NCI-H1436 treated with DMSO at 0.1 percent for 48 hours (cell line): ENCODE measurements at regions not wholly inside any gene's neighbourhood (a gene's known extent, or its start where the extent isn't known, plus 50 kb on each side); places are given as distances from the start of the nearest gene placed in this dataset.
A peak's percentile ranks its signal among the peaks of the same experiment; 100 is the strongest.

ENCODE experiments used
- DNase-seq: peaks from one replicate; lab custom pipeline; 2025; lab: John Stamatoyannopoulos, UW

DNA sequence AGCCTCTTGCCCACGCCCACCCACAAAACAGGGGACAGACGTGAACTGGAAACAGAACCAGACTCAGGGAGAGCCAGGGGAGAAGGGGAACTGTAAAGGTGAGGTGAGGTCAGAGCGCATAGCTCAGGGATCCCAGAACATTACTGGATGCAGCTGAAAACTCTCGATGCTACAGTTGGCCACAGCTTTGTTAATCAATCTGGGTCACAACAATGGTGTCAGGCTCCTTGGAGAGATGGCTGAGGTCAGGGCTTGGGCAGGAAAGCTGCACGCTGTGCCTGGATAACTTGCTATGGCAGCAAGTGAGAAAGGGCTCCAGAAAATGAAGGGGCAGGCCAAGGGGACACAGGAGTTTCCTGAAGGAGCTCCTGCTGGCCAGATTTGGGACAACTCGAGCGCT, 263.3 kb downstream of the TFCP2L1 start:
- DNase-seq, result no peak

DNA sequence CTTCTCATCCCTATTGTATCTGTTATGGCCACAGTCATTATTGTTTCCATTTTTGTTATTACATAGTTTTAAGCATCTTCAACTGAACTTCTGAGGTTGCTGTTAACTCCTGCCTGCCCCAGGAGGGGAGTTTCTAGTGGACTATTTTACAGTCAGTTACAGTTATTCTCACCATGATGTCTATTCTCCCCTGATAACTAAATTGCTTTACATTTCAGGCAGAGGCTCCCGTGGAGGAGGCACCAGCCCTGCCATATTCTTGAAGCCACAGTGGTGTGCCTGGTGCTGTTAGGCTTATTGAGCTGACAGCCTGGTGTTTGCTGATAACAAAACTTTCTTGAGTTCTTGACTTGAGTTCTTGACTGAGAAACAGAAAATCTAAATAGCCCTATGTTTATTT, 256.4 kb downstream of the TFCP2L1 start:
- DNase-seq, result no peak

DNA sequence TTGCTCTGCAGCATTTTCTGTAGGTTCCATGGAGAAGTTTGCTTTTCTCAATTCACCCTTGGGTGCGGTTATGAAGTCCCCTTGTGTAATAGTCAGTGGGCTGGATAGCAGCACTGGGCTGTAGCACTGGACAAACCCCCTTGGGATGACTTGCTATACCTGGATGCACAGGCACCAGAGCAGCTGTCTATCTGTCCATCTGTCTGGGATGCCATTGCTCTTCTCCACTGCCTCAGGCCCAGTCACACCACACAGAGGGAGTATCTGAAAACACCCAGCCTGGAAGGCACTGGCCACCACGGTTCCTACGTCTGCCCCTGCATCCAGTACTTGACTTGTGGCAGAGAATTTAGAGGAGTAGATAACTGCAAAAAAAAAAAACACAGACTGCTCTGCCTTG, 254.5 kb downstream of the TFCP2L1 start:
- DNase-seq, result no peak

DNA sequence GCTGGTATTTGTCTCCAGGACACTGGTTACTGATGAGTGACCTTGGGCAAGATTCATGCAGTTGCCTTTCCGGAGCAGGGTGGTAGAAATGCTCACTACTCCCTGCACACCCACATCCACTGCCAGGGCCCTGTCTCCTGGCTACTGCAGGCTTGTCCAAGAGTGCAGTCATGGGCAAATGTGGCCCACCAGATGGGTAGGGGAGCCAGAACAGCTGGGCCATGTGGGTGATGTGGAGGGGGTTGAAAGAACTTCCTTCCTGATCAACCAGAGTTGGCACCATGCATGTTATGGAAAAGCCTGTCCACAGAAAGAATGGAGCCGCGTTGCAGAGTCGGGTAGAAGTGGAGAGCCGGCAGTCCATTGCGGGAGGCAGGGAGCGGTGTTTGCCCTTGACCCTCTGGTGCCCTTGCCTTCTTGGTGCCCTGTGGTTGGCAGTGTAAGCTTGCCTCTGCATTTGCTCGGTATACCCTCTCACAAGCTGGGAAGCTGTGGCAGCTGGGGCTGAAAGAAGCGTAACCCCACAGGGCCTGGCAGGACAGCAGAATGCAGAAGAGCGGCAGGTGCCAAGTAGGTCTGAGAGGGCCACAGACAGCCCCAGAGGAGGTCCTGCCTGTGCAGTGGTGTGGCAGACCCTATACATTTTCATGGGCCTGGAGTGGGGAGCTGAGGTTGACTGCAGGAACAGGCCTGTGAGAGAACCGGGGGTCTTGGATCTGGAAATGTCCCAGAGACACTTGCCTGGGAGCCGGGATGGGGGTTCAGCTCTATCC, 253.2 kb downstream of the TFCP2L1 start:
- DNase-seq, result no peak

DNA sequence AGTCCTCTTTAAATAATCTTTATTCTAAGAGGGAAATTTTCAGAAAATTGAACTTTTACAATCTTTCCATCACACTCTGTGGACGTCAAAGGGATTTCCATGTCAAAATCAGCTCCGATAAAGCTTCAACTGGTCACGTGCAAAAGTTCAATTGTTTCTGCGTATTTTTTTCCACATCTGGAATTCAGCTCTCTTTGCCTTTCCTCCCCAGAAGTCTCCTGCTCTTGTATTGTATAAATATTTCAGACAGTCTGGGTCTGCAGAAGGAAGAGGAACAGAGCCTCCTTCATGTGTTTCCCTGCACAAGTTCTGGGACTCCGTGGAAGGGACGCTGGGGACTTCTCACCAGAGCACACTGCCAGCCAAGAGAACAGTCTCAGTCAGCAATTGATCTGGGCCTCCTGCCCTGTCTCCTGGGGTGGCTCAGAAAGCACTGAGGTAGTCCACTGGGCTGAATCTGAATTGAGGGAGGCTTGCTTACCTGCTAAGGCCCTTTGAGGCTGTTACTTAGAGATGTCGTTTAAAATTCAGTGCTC, 251.5 kb downstream of the TFCP2L1 start:
- no peak for DNase-seq

DNA sequence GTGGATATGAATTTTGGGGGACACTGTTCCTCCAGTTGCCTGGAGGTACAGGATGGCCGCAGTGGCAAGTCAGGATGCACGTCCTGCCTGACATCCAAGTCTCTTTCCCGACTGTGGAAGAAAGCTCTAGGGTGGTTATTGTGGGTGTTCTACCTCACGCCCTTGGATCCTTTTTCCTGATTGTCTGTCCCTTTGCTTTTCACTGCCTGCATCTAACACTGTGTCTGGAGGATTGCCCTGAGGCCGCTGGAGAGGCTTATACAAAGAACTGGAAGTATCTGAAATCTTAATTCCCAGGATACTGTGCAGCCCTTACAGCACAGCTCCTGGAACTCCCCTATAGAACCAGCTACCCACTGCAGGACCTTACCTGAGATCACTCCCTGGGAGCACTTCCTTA, 250.5 kb downstream of the TFCP2L1 start:
- no peak for DNase-seq

DNA sequence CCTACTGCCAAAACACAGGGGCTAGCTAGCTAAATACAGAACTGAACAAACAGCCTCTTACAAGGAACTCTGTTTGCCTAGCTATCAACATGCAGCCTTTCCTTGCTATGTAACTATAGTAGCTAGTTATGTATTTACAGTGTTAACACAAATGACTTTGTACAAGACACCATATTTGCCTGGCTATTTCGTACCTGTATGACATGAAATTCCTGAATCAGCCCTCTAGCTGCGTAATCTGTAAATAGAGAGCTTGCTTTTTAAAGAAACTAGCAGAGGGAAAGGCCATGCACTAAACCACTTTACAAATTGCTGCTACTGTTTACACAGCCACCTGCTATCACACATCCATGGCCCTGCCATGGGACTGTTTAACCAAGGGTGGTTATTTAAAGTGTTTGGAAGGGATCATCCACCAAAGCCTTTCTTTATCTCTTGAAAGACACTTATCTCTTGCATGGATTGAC, 248.7 kb downstream of the TFCP2L1 start:
- peak; percentile 77 for DNase-seq

DNA sequence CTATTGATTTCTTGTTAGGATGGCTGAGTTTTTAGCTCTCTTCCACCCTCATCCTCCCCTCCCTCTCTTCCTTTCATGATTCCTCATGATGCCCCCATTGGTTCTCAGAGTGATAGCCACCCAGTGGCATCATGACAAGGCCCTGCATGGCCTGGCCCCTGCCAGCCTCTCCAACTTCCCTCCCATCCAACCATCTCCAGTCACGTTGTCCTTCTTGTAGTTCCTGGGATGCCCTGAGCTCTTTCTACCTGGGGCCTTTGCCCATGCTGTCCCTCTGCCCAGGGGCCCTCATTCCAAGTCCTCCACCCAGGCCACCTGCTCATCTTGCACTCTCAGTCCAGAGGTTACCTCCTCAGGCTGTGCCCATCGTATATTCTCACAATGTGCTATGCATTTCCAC, 247.5 kb downstream of the TFCP2L1 start:
- DNase-seq, result no peak

DNA sequence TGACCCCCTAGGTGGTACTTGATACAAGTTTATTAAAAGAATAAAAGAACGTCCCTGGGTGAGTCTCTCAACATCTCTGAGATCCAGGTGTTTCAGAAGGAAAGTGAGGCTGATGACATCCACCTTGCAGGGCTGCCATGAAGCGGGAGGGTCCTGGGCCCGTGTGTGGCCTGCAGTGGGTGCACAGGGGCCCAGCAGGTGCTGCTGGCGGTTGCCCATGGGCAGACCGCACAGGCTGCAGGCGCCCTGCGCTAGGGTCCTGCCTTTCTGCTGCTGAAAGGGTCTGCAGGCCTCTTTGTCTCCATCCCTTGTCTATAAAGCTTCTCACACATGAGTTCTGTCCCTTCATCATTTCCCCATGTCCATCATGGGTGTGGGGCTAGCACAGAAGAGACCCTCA, 247.0 kb downstream of the TFCP2L1 start:
- no peak for DNase-seq

DNA sequence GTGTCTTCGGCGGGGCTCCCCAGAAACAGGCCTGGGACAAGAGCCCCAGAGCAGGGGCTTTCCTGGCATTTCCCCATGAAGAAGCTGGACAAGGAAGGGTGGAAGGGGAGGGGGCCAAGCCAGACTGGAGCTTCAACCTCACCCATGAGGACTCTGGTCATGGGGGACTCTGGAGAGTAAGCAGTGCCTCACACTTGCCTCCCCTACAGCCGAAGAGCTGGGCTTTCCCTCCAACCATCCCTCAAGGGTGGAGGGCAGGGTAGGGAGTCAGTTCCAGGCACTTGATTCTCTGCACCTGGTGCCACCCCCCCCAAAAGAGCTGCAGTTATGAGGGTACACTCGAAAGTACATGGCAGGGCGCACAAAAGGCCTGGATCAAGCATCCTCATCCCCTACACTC, 246.6 kb downstream of the TFCP2L1 start:
- DNase-seq, result no peak

DNA sequence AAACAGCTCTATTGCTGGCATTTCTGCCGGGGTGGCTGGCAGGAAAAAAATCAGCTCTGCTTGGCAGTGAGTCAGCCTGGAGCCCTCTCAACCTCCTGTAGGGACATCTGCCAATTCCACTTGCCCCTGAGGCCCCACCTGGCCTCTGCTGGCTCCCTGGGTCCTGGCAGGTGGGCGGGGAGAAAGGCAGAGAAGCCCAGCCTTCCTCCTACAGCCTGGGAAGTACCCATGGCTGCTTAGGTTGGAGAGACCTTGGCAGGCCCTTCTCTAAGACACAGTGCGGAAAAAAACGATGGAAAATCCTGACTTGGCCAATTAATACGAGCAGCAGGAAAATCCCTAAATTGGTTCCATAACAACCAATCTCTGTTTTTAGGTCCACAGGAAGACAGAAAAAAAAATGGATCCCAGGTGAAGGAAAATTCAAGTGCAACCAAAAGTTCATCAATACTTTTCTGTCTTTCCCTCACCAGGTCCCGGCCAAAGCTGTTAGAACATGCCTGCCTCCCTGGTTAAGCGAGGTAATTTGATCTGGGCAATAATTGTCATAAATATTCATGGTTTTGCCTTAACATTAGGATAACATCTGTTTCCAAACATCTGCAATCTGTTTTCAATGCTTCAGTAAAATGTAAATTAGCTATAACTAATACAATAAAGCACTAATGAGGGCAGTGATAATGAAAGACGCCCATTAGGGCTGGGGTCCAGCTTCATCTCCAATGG, 245.9 kb downstream of the TFCP2L1 start:
- DNase-seq, result no peak

DNA sequence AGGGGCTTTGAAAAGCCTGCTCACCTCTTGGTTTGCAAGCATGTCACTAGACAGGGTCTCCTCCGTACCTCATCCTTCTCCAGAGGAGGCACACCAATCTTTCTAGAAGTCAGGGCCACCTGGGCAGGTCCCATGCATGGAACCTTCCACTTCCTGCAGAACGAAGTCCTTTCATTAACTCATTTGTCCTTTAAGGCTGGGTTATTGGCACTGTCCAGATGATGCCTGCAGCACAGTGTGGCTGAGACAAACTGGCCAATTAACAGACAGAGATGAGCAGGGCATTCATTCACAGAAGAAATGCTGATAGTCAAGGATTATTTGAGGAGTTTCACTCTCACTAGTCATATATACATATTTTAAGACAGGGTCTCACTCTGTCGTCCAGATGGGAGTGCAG, 245.3 kb downstream of the TFCP2L1 start:
- no peak for DNase-seq

DNA sequence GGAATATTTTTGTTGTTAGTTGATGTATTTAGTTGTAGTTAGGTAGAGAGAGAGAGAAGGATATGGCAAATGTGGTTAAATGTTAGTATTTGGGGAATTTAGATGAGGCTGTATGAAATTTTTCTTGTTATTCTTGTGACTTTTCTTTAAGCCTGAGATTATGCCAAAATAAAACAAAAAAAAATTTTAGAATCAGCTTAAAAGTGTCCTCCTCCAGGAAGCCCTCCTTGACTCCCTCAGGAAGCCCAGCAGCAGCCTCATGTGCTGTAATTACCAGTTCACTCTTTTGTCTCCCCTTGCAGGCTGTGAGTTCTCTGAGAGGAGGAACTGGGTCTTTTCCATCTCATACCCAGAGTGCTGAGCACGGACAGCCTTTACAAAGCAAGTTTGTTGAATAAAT, 243.5 kb downstream of the TFCP2L1 start:
- no peak for DNase-seq

DNA sequence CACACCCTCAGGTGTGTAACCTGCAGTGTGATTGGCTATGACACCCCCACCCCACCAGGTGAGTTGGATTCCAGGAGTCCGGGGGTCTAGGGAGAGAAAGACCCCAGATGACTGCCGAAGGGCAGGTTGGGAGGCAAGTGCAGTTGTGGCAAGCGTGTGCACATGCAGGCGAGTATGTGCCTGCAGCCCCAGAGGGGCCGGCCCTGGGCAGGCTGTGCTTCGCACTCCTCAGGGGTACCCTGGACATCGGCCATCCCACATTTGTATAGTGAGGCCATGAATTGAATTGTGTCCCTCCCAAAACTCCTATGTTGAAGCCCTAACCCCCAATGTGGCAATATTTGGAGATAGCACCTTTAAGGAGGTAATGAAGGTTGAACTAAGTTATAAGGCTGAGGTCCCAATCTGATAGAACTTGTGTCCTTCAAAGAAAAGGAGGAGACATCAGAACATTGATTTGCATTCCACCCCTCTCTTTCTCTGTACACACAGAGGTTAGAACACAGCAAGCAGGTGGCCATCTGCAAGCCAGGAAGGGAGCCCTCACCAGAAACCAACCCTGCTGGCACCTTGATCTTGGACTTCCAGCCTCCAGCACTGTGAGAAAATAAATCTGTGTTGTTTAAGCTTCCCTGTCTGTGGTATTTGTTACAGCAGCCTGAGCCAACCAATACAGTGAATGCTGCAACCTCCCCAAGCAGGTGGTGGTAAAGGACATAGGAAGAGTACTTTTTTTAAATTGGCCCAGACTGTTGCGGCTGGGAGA, 241.8 kb downstream of the TFCP2L1 start:
- DNase-seq, result no peak

DNA sequence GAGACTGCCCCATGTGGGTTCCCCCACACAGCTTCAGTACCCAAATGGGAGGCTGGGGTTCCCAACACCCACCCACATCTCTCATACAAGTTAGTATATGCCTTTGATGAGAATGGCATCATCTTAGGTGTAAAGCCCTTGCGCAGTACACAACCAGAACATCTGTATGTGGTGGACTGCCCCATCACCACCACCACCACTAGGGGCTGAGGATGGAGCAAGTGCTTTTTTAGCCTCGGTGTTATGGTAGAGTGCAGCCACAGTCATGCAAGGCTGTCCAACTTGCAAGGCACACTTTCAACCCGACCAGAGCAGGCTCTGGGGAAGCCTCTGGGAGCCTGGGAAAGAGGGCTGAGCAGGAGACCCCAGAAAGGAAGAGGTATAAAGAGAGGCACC, 241.2 kb downstream of the TFCP2L1 start:
- DNase-seq, result no peak

DNA sequence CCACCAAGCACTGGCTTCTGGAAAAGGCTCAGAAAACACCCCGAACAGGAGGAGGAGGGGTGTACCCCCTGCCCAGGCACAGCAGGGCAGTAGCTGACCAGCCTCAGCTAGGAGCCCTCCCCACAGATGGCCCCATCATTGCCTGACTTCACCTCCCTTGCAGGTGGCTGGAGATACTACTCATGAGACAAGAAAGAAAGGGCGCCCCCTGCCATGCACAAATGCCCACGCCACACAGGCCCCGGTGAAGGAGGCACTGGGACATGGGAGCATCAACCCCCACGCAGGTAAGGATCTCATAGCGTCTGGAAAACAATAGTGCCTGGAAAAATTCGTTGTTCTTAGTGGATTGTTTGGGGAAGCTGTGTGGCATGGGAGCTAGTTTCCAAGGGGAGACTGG, 240.6 kb downstream of the TFCP2L1 start:
- DNase-seq, result no peak

DNA sequence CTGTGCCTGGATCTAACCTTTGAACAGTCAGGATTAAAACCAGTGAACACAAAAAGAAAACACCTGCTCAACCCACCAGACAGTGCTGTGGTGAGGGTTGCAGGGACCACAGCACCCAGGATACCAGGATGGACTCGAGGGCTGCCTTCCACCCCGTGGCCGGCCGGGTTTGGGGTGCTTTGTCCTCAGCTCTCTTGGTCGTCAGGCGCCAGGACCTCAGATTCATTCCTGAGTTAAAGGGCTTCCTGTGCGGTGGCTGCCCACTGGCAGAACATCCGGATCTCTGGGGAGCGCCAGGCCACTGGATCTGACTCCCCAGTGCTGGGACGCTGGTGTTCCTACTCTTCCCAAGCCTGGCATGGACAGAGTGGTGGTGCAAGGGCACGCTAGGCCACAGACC, 239.8 kb downstream of the TFCP2L1 start:
- no peak for DNase-seq

DNA sequence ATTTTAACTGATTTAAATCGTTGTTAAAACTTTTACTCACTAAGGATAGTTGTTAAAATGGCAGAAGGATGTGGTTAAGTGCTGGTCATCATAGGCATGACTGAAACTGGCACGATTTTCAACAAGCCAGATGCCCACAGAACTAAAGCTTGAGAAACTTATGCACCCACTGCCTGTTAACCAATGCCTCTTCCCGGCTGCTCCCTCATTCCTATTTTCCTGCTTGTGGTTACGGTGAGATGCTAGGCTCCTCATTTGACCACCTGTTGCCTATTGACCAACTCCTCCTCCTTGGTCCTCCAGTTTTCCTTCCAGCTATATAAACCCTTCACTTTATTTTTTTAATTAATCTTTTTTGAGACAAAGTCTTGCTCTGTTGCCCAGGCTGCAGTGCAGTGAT, 238.7 kb downstream of the TFCP2L1 start:
- DNase-seq, result no peak

DNA sequence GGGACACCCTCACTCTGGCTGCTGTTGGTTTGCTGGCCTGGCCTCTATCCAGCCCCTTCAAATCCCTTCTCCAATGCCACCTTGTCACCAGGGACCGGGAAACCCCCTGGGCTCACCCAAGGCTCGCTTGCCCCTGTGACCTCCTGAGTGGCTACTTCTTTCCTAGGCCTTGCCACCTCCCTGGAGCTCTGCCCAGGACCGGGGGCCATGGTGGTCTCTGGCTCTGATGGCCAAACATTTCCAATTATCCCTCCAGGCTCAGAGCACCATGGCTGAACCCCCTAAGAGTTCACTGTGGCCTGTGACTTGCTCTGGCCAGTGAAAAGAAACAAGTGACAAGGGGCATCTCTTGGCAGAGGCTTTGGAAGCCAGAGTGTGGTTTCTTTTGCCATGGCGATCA, 237.6 kb downstream of the TFCP2L1 start:
- DNase-seq, result no peak

DNA sequence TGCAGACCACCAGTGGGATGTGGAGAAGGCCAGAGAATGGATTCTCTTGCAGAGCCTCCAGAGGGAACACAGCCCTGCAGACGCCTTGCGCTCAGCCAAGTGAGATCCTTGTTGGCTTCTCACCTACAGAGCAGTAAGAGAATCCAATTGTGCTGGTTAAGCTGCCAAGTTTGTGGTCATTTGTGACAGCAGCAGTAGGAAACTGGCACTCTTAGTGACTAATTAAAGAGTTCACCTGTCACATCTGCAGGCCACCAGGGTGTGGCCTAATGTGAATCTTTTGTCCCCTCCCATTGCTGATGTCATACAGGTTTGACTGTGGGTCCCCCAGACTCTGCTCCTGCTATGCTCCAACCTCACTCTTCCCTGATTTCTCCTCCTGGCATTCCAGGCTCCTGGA, 235.9 kb downstream of the TFCP2L1 start:
- no peak for DNase-seq

DNA sequence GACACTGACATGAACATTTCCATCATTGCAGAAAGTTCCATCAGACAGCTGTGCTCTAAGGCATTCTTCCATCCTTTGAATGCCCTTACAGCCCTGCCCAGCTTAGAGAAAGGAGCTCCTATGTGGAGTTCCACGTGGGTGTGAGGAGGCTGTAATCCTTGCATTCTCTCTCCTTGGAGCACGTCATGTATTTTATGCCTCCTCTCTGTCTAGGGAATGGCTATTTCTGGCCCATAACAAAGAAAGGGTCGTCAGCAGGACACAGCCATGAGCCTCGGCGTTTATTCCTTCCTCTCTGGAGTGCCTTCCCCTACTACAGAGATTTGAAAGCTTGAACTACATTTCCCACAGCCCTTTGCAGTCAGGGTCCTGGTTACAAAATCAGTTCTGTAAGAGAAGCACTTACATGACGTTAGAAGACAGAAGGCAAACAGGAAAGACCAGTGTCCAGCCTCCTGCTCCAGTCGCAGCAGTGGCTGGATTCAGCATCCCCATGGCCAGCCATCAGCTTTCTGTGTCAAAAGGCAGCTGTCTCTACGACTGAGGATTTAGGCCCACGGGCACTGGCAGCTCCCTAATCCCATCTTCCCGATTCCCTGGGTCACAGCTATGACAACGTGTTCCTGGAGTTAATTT, 234.9 kb downstream of the TFCP2L1 start:
- no peak for DNase-seq

DNA sequence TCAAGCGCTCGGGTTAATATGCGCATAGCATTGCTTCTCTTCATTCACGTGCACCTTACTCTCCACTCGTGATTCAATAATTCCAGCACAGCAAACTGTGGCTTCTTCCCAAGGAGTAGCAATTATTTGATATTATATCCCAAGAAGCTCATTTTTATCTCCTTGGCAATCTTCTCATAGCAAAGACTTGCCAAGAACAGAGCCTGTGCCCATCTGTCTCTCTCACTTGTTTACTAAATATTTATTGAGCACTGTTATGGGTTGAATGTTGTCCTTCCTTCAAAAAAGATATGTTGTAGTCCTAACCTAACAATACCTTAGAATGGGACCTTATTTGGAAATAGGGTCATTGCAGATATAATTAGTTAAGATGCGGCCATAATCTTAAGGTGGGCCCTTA, 233.7 kb downstream of the TFCP2L1 start:
- DNase-seq, result no peak
